ENCODE measurements at regions not wholly inside any gene's neighbourhood (a gene's known extent, or its start where the extent isn't known, plus 50 kb on each side); places are given as distances from the start of the nearest gene placed in this dataset.
"Not testable (repeated sequence)": the region's sequence is repeated elsewhere in the genome, so short reads cannot be mapped to it uniquely, and the experiment has no call there.

- no peak for DNase-seq
Measured at GRCh38 chr2:7324706-7325105, 407.5 kb downstream of the RNF144A start.

DNA sequence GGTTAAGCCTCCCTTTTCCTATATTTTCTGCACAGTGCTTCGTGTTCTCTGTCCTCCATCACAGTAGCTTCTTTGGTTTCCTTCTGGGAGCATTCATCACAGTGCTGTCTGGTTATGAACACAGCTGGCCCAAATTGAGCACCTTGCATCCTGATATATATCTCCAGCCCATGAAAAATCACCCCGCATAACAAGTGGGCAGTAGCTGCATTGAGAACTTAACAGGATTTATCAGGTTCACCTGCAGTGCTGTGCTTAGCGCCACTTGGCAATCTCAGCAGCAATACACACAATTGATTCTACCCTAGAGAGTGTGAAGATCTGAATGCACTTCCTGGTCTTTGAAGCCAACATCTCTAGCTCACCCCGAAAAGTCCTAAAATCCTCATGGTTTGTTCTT is 408.0 kb downstream of the RNF144A start:
- no peak for DNase-seq

GRCh38 chr2:7329465-7329864 is 412.3 kb downstream of the RNF144A start:
- DNase-seq, result no peak

DNA sequence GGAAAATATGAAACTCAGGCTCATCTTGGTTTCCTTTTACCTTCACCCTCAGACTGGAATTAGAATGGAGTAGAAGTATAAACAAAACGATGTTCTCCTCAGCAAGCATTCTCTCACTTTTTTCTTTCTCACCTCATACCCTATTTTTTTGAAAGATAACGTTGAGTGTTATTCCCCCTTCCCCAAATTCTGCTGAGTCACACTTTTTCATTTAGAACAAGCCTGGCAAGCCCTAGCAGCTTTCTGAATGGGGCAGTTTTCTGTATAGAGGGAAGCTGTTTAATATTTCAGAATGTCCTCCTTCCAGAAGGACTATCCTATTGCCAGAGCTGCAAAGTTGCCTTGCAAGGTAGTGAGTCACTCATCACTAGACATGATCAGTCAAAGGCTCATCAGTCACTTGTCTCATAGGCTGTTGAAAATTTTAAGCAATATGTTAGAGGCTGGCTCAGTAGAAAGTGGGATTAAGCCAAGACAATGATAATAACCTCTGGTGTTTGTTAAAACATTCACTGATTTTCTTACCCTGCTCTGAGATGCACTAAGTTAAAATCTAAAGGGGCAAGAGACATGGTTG is 416.1 kb downstream of the RNF144A start:
- no peak for DNase-seq

GRCh38 chr2:7333960-7334493 is 416.8 kb downstream of the RNF144A start:
- DNase-seq, result no peak

DNA sequence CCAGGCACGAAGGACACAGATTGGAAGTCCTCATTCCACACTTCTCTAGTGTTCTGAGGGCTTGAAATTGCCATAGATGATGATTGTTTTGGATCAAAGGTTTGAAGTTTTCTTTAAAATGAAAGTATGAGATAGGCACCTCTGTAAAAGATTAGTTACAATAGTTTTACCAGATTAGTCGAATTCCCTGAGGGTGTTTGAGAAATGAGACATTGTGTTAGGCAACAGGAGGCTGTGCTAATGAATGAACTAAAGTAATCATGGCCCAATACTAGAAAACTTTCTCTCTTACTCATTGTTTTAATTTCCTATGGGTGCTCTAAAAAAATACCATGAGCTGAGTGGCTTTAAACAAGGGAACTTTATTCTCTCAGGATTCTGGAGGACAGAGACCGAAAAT is 421.7 kb downstream of the RNF144A start:
- no peak for DNase-seq

DNA sequence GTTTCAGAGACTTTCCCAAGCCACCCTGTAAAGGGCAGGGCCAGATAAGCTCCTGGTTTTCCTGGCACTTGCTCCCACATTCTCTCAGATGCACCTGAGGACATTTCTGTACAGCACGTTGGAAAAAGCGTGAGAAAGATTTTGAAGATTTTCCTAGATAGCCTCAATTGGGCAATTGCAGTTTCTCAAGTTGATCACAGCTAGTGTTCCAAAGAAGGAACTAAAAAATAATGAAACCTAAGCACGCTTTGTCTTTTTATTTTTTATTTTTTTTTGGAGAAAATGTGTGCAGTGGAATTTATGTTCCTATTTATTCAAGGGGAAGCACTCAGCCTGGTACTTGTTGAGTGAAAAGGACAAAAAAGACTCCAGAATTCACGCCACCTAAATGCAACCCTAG is 429.1 kb downstream of the RNF144A start:
- no peak for DNase-seq

DNA sequence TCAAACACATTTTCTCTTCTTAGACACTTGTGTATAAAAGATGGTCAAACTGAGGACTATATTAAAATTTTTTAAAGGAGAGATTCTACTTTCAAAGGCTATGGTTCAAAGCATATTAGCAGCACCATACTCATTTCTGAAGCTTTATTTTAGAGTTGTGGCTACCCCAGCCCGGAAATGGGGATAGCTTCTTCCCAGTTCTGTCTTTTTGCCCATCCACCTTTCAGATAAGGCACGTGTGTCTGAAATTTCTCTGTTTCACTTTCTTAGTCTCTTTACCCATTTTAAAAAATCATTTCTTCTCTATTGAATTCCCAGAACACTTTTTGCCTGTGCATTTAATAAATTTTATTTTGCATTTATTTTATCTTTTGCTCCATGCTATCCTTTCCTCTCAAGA is 431.5 kb downstream of the RNF144A start:
- no peak for DNase-seq

DNA sequence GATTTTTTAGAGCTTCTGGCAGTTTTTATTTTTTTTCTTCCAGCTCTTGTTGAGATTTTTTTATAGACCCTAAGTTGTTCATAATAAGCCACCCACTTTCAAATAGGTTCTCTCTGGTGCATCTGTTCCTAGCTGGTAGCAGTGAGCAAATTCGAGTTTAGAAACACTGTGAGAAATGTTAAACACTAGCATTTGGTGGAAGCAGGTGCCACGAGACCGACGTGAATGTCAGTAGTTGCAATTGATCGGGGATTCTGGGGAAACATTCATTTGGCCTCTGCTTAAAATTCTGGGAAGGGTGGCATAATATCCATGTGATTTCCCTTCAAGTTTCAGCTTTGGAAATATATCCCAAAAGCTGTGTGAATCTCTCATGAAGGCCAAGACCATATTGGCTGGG is 435.0 kb downstream of the RNF144A start:
- DNase-seq, result no peak

DNA sequence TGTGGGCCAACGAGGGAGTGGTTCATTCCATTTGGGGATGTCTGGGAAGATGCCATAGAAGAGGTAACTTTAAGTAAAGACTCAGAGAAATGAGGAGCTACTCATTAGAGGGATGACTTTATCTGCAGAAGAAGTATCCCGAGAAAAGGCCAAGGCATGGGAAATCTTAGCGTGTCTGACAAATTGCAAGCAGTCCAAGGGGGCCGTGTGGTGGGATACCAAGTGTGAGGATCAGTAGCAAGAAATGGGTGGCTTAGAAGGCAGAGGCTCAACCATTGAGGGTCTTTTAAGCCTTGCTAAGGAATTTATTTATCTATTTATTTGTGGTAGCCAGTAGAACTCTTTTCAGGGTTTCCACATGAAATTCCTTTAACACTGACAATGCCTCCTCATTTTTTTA is 436.4 kb downstream of the RNF144A start:
- DNase-seq, result no peak

DNA sequence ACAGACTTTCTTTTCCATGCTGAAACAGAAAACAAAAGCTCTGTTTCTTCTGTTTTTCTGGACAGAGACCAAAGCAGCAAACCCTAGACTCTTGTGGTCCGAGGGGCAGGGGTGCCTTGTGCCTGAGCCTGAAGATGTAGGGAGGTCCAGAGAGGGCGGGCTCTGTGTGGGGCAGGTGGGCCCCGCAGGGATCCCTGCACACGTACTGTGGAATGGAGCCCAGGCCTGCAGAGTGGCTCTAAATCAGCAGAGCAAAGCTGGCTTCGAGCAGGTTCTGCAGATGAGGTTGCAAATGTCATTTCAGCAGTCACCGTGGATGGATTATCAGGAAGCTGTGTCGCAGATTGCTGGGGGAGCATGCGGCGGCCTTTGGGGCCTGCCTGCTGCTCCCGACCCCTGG is 438.6 kb downstream of the RNF144A start:
- no peak for DNase-seq

GRCh38 chr2:7356909-7357584 is 439.8 kb downstream of the RNF144A start:
- DNase-seq, result peak; percentile 80

GRCh38 chr2:7357993-7358392 is 440.8 kb downstream of the RNF144A start:
- DNase-seq, result no peak

DNA sequence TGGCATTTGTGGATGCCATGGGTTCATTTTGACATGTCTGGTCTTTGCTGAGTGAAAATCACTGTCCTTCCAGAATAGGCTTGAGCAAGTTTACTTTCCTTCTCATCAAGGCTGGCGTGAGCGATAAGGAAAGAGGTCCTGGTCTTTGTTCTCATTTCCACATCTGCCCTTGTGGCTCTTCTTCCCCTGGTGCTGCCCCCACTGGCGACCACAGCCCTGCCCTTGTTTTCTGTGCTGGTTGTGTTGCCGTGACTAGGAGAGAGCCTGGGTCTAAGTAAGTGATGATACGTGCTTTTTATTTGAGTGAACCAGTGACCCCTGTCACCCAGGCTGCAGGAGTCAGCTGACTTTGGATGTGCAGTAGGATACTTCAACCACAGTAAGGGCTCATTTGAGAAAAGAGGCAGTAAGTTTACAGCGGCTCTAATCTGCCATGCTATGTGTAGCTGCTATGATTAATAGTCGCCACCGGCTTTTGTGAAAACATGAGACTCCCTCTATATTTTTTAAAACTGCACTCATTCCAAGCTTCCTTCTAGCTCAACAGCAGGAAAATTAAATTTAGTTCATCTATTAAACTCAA is 441.7 kb downstream of the RNF144A start:
- DNase-seq, result no peak

- no peak for DNase-seq
Measured at GRCh38 chr2:7363906-7364305, 446.7 kb downstream of the RNF144A start.

DNA sequence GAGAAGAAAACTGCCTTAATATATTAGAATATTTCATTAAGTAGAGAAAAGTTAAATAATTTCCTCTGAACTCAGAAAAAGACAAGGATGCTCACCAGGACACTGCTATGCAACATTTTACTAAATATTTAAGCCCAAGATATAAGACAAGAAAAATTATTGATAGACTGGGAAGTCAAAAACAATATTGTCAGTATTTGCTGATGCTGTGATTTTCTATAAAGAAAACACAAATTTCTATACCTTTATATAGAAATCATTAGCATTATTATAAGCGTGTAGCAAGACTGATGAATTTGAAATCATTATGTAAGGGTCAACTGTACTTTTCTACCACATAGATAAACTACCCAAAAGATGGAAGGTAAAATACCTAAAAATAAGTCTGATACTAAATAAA is 451.0 kb downstream of the RNF144A start:
- DNase-seq, result no peak

DNA sequence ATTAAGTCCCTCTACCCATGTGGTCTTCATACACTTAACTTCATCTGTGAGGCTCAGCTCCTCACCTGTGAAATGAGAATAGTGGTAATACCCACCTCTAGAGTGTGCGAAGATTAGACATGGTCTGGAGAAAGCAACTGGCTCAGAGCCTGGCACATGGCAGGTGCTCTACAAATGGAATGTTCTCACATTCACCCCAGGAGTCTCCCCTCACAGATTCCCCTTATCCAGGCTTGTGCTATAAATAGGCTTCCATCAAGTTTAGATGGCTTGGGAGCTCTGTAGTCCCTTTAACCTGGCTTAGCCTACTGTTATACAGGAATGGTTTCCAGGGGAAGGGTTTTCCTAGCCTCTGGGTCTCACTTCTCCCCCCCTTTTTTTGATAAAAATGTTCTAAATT is 455.9 kb downstream of the RNF144A start:
- no peak for DNase-seq

DNA sequence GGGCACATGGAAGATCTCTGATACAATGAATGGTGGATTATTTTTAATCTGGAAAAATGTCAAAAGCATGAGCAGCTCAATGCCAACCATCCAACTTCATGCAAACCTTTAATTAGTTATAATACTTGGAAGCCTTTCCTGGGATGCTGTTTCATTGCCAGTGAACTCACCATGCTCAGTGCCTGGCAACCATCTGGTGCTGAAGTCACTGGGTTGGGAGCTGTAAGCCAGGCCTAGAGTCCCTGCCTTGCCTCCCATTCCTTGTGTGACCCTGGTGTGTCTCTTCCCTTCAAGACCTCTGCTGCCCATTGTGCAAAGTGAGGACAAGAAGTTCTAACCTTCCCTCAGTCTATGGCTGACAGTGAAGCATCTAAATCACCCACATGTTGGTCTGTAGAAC is 458.7 kb downstream of the RNF144A start:
- no peak for DNase-seq

- peak; percentile 74 for DNase-seq
Measured at GRCh38 chr2:7377916-7378569, 460.8 kb downstream of the RNF144A start.

GRCh38 chr2:7378591-7378990 is 461.4 kb downstream of the RNF144A start:
- DNase-seq, result peak; percentile 34

DNA sequence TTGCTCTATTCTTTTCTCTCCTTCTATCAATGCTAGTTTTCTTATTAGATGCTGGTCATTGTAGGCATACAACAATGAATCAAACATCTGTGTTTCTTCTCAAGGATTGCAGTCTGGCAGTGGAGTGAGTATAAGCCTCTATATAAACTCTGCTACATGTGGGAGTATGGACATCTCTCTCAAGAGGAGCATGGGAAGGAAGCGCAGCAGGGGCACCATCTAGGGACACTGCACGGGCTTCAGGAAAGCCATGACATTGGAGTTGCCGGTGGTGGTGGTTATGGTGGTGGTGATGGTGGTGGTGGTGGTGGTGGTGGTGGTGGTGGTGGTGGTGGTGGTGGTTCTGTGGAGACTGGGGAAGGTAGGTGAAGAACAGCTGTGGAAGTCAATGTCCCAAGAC is 462.6 kb downstream of the RNF144A start:
- no peak for DNase-seq

- DNase-seq, result no peak
Measured at GRCh38 chr2:7384773-7385349, 467.6 kb downstream of the RNF144A start.

DNA sequence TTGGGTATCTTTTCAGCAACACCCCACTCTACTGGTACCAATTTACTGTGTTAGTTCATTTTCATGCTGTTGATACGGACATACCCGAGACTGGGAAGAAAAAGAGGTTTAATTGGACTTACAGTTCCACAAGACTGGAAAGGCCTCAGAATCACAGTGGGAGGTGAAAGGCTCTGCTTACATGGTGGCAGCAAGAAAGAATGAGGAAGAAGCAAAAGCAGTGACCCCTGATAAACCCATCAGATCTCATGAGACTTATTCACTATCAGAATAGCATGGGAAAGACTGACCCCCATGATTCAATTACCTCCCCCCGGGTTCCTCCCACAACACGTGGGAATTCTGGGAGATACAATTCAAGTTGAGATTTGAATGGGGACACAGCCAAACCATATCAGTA is 473.1 kb downstream of the RNF144A start:
- DNase-seq, result not testable (repeated sequence)

Data from NCI-H510A treated with DMSO at 0.1 percent for 48 hours (cell line).